WTC11 (cell line): ENCODE measurements at regions not wholly inside any gene's neighbourhood (a gene's known extent, or its start where the extent isn't known, plus 50 kb on each side); places are given as distances from the start of the nearest gene placed in this dataset.

ENCODE experiments used
- ATAC-seq: fragments of 200-7000 bp; cut with Tn5 transposase; 2 replicates; pipeline ENCODE4 v1.10.0; 2021; ENCODE audit warnings: mild to moderate bottlenecking, moderate library complexity
- CTCF ChIA-PET: fragments of 300-600 bp; sonication (Branson Sonifier 250); formaldehyde crosslinking; loops from one replicate; lab custom pipeline; 2021; ENCODE audit warnings: antibody characterized with exemption; lab: Charles Lee
- POLR2A ChIA-PET: fragments of 350-600 bp; sonication (Branson Sonifier 250); formaldehyde crosslinking; loops from one replicate; lab custom pipeline; 2021; ENCODE audit warnings: antibody characterized with exemption; lab: Charles Lee
- DNase-seq: peaks from one replicate; pipeline ENCODE4 v3.0.0; 2021; ENCODE audit warnings: low spot score
- H3K27ac Mint-ChIP-seq: 2 replicates; pipeline ENCODE4 v1.8.0; 2021; ENCODE audit warnings: mixed read lengths
- H3K27me3 Mint-ChIP-seq: 2 replicates; pipeline ENCODE4 v1.8.0; 2021; ENCODE audit warnings: low read depth, mild to moderate bottlenecking, moderate library complexity, mixed read lengths
- H3K36me3 Mint-ChIP-seq: 2 replicates; pipeline ENCODE4 v1.8.0; 2021; ENCODE audit warnings: mixed read lengths
- H3K4me1 Mint-ChIP-seq: 2 replicates; pipeline ENCODE4 v1.8.0; 2022; ENCODE audit warnings: mixed read lengths
- H3K4me3 Mint-ChIP-seq: 2 replicates; pipeline ENCODE4 v1.8.0; 2021; ENCODE audit warnings: mild to moderate bottlenecking, moderate library complexity, mixed read lengths
- H3K9me3 Mint-ChIP-seq: 2 replicates; pipeline ENCODE4 v1.8.0; 2021; ENCODE audit warnings: mixed read lengths
- ERG ChIP-seq: fragments of 250-450 bp; sonication (Bioruptor Pico); IDR thresholded peaks from 2 replicates; pipeline ENCODE4 v1.8.0; 2021; ENCODE audit warnings: mild to moderate bottlenecking
- ESRRA ChIP-seq: sonication (generic); formaldehyde crosslinking; IDR thresholded peaks from 2 replicates; pipeline ENCODE4 v1.8.1; 2022; ENCODE audit warnings: mild to moderate bottlenecking, missing genetic modification reagents, borderline replicate concordance
- FOXP4 ChIP-seq: sonication (generic); formaldehyde crosslinking; IDR thresholded peaks from 2 replicates; pipeline ENCODE4 v1.8.0; 2022; ENCODE audit warnings: mild to moderate bottlenecking, missing genetic modification reagents
- GABPB1 ChIP-seq: sonication (generic); formaldehyde crosslinking; IDR thresholded peaks from 2 replicates; pipeline ENCODE4 v1.8.1; 2023; ENCODE audit warnings: mild to moderate bottlenecking, missing genetic modification reagents
- JUN ChIP-seq: sonication (generic); formaldehyde crosslinking; IDR thresholded peaks from 2 replicates; pipeline ENCODE4 v1.8.0; 2023; ENCODE audit warnings: mild to moderate bottlenecking, missing genetic modification reagents
- MLX ChIP-seq: sonication (generic); formaldehyde crosslinking; IDR thresholded peaks from 2 replicates; pipeline ENCODE4 v1.8.1; 2023; ENCODE audit warnings: mild to moderate bottlenecking, missing genetic modification reagents, moderate library complexity
- MXD4 ChIP-seq: fragments of 250-450 bp; sonication (Bioruptor Pico); IDR thresholded peaks from 2 replicates; pipeline ENCODE4 v1.8.0; 2021; ENCODE audit warnings: mild to moderate bottlenecking, moderate library complexity, borderline replicate concordance
- MYBL2 ChIP-seq: sonication (generic); formaldehyde crosslinking; IDR thresholded peaks from 2 replicates; pipeline ENCODE4 v1.8.1; 2023; ENCODE audit warnings: mild to moderate bottlenecking, moderate library complexity, missing genetic modification reagents
- NFATC4 ChIP-seq: fragments of 250-450 bp; sonication (Bioruptor Pico); IDR thresholded peaks from 2 replicates; pipeline ENCODE4 v1.9.0; 2021; ENCODE audit warnings: mild to moderate bottlenecking
- NR1H2 ChIP-seq: sonication (generic); formaldehyde crosslinking; IDR thresholded peaks from 2 replicates; pipeline ENCODE4 v1.9.0; 2021; ENCODE audit warnings: mild to moderate bottlenecking, moderate library complexity, missing genetic modification reagents
- NR2C2 ChIP-seq: sonication (generic); formaldehyde crosslinking; IDR thresholded peaks from 2 replicates; pipeline ENCODE4 v1.8.0; 2022; ENCODE audit warnings: mild to moderate bottlenecking, missing genetic modification reagents
- OVOL2 ChIP-seq: fragments of 250-450 bp; sonication (Bioruptor Pico); IDR thresholded peaks from 2 replicates; pipeline ENCODE4 v1.9.0; 2021; ENCODE audit warnings: mild to moderate bottlenecking, borderline replicate concordance
- ZBTB21 ChIP-seq: sonication (generic); formaldehyde crosslinking; IDR thresholded peaks from 2 replicates; pipeline ENCODE4 v1.8.1; 2023; ENCODE audit warnings: mild to moderate bottlenecking, missing genetic modification reagents, borderline replicate concordance
- ZNF121 ChIP-seq: sonication (generic); formaldehyde crosslinking; IDR thresholded peaks from 2 replicates; pipeline ENCODE4 v1.8.0; 2023; ENCODE audit warnings: missing genetic modification reagents
- ZNF138 ChIP-seq: sonication (generic); formaldehyde crosslinking; conservative IDR thresholded peaks from 2 replicates; pipeline ENCODE4 v1.8.1; 2022; ENCODE audit warnings: mild to moderate bottlenecking, moderate library complexity, missing genetic modification reagents
- ZNF396 ChIP-seq: fragments of 250-450 bp; sonication (Bioruptor Pico); IDR thresholded peaks from 2 replicates; pipeline ENCODE4 v1.8.0; 2021; ENCODE audit warnings: mild to moderate bottlenecking, moderate library complexity, borderline replicate concordance
- ZNF532 ChIP-seq: fragments of 250-450 bp; sonication (Bioruptor Pico); IDR thresholded peaks from 2 replicates; pipeline ENCODE4 v1.9.0; 2021; ENCODE audit warnings: mild to moderate bottlenecking, borderline replicate concordance
- ZSCAN18 ChIP-seq: fragments of 250-450 bp; sonication (Bioruptor Pico); IDR thresholded peaks from 2 replicates; pipeline ENCODE4 v2.1.2; 2022; ENCODE audit warnings: mild to moderate bottlenecking, moderate library complexity

GRCh38 chr21:23949493-23949892 is 1657.8 kb downstream of the MRPL39 start (continued):
- TF ChIP-seq ZNF532 (CRISPR knock-in tag) (no peak), ZBTB21 (no peak), ZNF121 (CRISPR knock-in tag) (no peak), JUN (CRISPR knock-in tag) (no peak)

- no peaks in the 10 kb centered on the region for H3K4me1 Mint-ChIP-seq
- ATAC-seq = no peak
- H3K4me3 Mint-ChIP-seq = no peak overlapping the region
- H3K27me3 Mint-ChIP-seq = no peaks in the 10 kb centered on the region
- TF ChIP-seq NFATC4 (CRISPR knock-in tag) = no peak
- no peak for TF ChIP-seq GABPB1 (CRISPR knock-in tag)
- no peak for TF ChIP-seq MLX (CRISPR knock-in tag)
- TF ChIP-seq NR1H2 = no peak
- no peak for TF ChIP-seq FOXP4 (CRISPR knock-in tag)
- no peak for TF ChIP-seq ERG
- TF ChIP-seq MYBL2 (CRISPR knock-in tag) = no peak
- TF ChIP-seq ZNF138 (CRISPR knock-in tag) = no peak
- TF ChIP-seq NR2C2 = no peak
- TF ChIP-seq ZNF396 (CRISPR knock-in tag) = no peak
- TF ChIP-seq MXD4 (CRISPR knock-in tag) = no peak
- TF ChIP-seq OVOL2 (CRISPR knock-in tag) = no peak
- TF ChIP-seq ZSCAN18 = no peak
- TF ChIP-seq JUN (CRISPR knock-in tag) = no peak
- TF ChIP-seq ESRRA (CRISPR knock-in tag) = no peak
- H3K9me3 Mint-ChIP-seq = peaks cover 35% of the 10 kb centered on the region
- no peak for DNase-seq
- H3K36me3 Mint-ChIP-seq = peaks cover 22% of the 10 kb centered on the region
- POLR2A ChIA-PET = no interaction called here
- CTCF ChIA-PET = no interaction called here
- H3K27ac Mint-ChIP-seq = no peak overlapping the region
Measured at GRCh38 chr21:23939369-23940065, 1667.8 kb downstream of the MRPL39 start.
